T-cell (primary cell): ENCODE measurements at regions not wholly inside any gene's neighbourhood (a gene's known extent, or its start where the extent isn't known, plus 50 kb on each side); places are given as distances from the start of the nearest gene placed in this dataset.
A peak's percentile ranks its signal among the peaks of the same experiment; 100 is the strongest.

Source experiments
- ATAC-seq, 4 experiments: fragments of 200-7000 bp in 3 of 4; fragments of 150-1000 bp in 1 of 4; cut with Tn5 transposase; replicated peaks in 1 of 4; 1 replicate in 3 of 4; 2 replicates in 1 of 4; pipeline ENCODE4 v1.10.0; 2021; ENCODE audit warnings: moderate library complexity in 3 of 4, mild to moderate bottlenecking in 2 of 4, moderate number of reproducible peaks in 1 of 4
- CTCF ChIA-PET, 2 donors: fragments of 300-600 bp; sonication (Branson Sonifier 250); formaldehyde crosslinking; loops; one replicate each; lab custom pipeline; 2022; ENCODE audit warnings: antibody characterized with exemption in 2 of 2; lab: Charles Lee
- POLR2A ChIA-PET, 2 donors: fragments of 300-600 bp; sonication (Branson Sonifier 250); formaldehyde crosslinking; loops; one replicate each; lab custom pipeline; 2022; ENCODE audit warnings: antibody characterized with exemption in 2 of 2; lab: Charles Lee
- DNase-seq, 35 experiments: peaks; one replicate each; pipeline versions ENCODE4 v3.0.0 to v3.0.0-alpha.2; 2013 to 2023
- H3K27ac ChIP-seq: one replicate; pipeline ENCODE4 v1.5.1; 2013; ENCODE audit warnings: low read length
- H3K27me3 ChIP-seq, 2 experiments: replicated peaks in 1 of 2; 1 replicate in 1 of 2; 2 replicates in 1 of 2; pipeline versions ENCODE4 v1.6.1 to v1.7.0; 2013; ENCODE audit warnings: low read length in 1 of 2, mixed read lengths in 1 of 2; ENCODE audit not compliant: control insufficient read depth in 2 of 2, insufficient read depth in 2 of 2; ENCODE audit errors: extremely low read depth in 1 of 2
- H3K36me3 ChIP-seq, 2 donors: 1 replicate in 1 of 2; 2 replicates in 1 of 2; pipeline versions ENCODE4 v1.6.1 to v1.7.0; 2013; ENCODE audit warnings: low read length in 1 of 2; ENCODE audit not compliant: control insufficient read depth in 2 of 2, insufficient read depth in 1 of 2; ENCODE audit errors: extremely low read depth in 1 of 2
- H3K4me1 ChIP-seq, 2 experiments: 1 replicate in 1 of 2; 2 replicates in 1 of 2; pipeline versions ENCODE4 v1.6.1 to v1.7.0; 2013; ENCODE audit warnings: low read length in 2 of 2, mixed read lengths in 1 of 2; ENCODE audit not compliant: insufficient read depth in 2 of 2, control insufficient read depth in 1 of 2; ENCODE audit errors: extremely low read depth in 1 of 2
- H3K4me3 ChIP-seq, 2 donors: 1 replicate in 1 of 2; 2 replicates in 1 of 2; pipeline versions ENCODE4 v1.5.1 to v1.7.0; 2013; ENCODE audit warnings: mild to moderate bottlenecking in 2 of 2, low read length in 1 of 2, moderate library complexity in 1 of 2; ENCODE audit not compliant: control insufficient read depth in 1 of 2; ENCODE audit errors: extremely low read depth in 1 of 2
- H3K9me3 ChIP-seq: 2 replicates; pipeline ENCODE4 v1.7.0; 2013
- H3K27ac Mint-ChIP-seq, 2 donors: one replicate each; pipeline ENCODE4 v1.8.0; 2020 to 2021; ENCODE audit warnings: mild to moderate bottlenecking in 2 of 2, mixed read lengths in 2 of 2
- H3K27me3 Mint-ChIP-seq, 2 donors: one replicate each; pipeline ENCODE4 v1.8.0; 2021 to 2022; ENCODE audit warnings: mixed read lengths in 2 of 2
- H3K36me3 Mint-ChIP-seq: one replicate; pipeline ENCODE4 v1.8.0; 2021; ENCODE audit warnings: mixed read lengths
- H3K4me1 Mint-ChIP-seq, 3 donors: one replicate each; pipeline ENCODE4 v1.8.0; 2020 to 2022; ENCODE audit warnings: mixed read lengths in 3 of 3, mild to moderate bottlenecking in 1 of 3
- H3K4me3 Mint-ChIP-seq, 3 donors: one replicate each; pipeline ENCODE4 v1.8.0; 2020 to 2022; ENCODE audit warnings: mild to moderate bottlenecking in 3 of 3, mixed read lengths in 3 of 3, moderate library complexity in 3 of 3
- H3K9me3 Mint-ChIP-seq, 3 donors: one replicate each; pipeline ENCODE4 v1.8.0; 2020 to 2022; ENCODE audit warnings: mixed read lengths in 3 of 3
- WGBS: methylation state at CpG from one replicate; pipeline ENCODE4 v1.1.5; 2013; ENCODE audit warnings: missing lambda C conversion rate; ENCODE audit not compliant: insufficient coverage; 5-methylcytosine and 5-hydroxymethylcytosine counted together

- Mint-ChIP-seq H3K4me1 (peaks cover 4 to 10% (median 4%) of the 10 kb centered on the region in 3 donors), H3K36me3 (no peaks in the 10 kb centered on the region), H3K9me3 (no peaks in the 10 kb centered on the region), H3K27ac (no peak overlapping the region), H3K4me3 (no peak overlapping the region), H3K27me3 (peaks cover 5 to 12% of the 10 kb centered on the region in 2 donors)
- Histone ChIP-seq H3K27me3 (peaks cover 0 to 2% of the 10 kb centered on the region in 2 experiments), H3K36me3 (no peaks in the 10 kb centered on the region), H3K4me1 (peaks cover 0 to 5% of the 10 kb centered on the region in 2 experiments), H3K27ac (no peak overlapping the region), H3K9me3 (no peaks in the 10 kb centered on the region), H3K4me3 (no peak overlapping the region)
- POLR2A ChIA-PET, result interaction anchor here in 1 of 2 donors (0.6 kb wide), 1 partner anchor 377 kb away, joined by 6 read pairs; no protein-coding TSS in a partner anchor
- ATAC-seq (no peak), DNase-seq (no peak)
- CTCF ChIA-PET, result no interaction called here
- no CpG with 5 or more reads among the region's 4 CpGs for WGBS
Measured at GRCh38 chr5:34495178-34495577, 160.9 kb upstream of the RAI14 start.

- no peak overlapping the region for H3K27ac Mint-ChIP-seq
- Histone ChIP-seq H3K4me1 (peaks cover 0 to 5% of the 10 kb centered on the region in 2 experiments), H3K4me3 (no peak overlapping the region), H3K9me3 (no peaks in the 10 kb centered on the region), H3K27ac (no peak overlapping the region), H3K27me3 (peaks cover 0 to 2% of the 10 kb centered on the region in 2 experiments), H3K36me3 (no peaks in the 10 kb centered on the region)
- POLR2A ChIA-PET, result interaction anchor here in 1 of 2 donors (0.5 kb wide), 1 partner anchor 18 kb away, joined by 7 read pairs; no protein-coding TSS in a partner anchor
- peaks cover 4 to 10% (median 4%) of the 10 kb centered on the region in 3 donors for H3K4me1 Mint-ChIP-seq
- CTCF ChIA-PET, result no interaction called here
- no peak for DNase-seq
- no peaks in the 10 kb centered on the region for H3K36me3 Mint-ChIP-seq
- no peak for ATAC-seq
- no peaks in the 10 kb centered on the region for H3K9me3 Mint-ChIP-seq
- H3K27me3 Mint-ChIP-seq, result peaks cover 5 to 7% of the 10 kb centered on the region in 2 donors
- 93% methylated on average over 8 of the region's 13 CpGs for WGBS
- H3K4me3 Mint-ChIP-seq, result no peak overlapping the region
Measured at GRCh38 chr5:34496260-34496691, 159.9 kb upstream of the RAI14 start.

- peaks cover 5 to 8% of the 10 kb centered on the region in 2 donors for H3K27me3 Mint-ChIP-seq
- Histone ChIP-seq H3K4me1 (peaks cover 0 to 5% of the 10 kb centered on the region in 2 experiments), H3K27ac (no peak overlapping the region), H3K27me3 (peaks cover 0 to 2% of the 10 kb centered on the region in 2 experiments), H3K9me3 (no peaks in the 10 kb centered on the region), H3K4me3 (no peak overlapping the region), H3K36me3 (no peaks in the 10 kb centered on the region)
- ATAC-seq (no peak), DNase-seq (no peak)
- H3K4me1 Mint-ChIP-seq, result peaks cover 4 to 10% (median 4%) of the 10 kb centered on the region in 3 donors
- no peak overlapping the region for H3K27ac Mint-ChIP-seq
- H3K36me3 Mint-ChIP-seq, result no peaks in the 10 kb centered on the region
- CTCF ChIA-PET, result interaction anchor here (0.6 to 0.7 kb wide), 2 partner anchors 17 to 1794 kb away, joined by 3 to 8 read pairs; no protein-coding TSS in a partner anchor
- no peak overlapping the region for H3K4me3 Mint-ChIP-seq
- WGBS, result 75% methylated on average over 9 of the region's 10 CpGs
- POLR2A ChIA-PET, result no interaction called here
- H3K9me3 Mint-ChIP-seq, result no peaks in the 10 kb centered on the region
Measured at GRCh38 chr5:34496701-34497469, 159.2 kb upstream of the RAI14 start.

- peaks cover 0 to 5% of the 10 kb centered on the region in 2 experiments for H3K4me1 ChIP-seq
- Mint-ChIP-seq H3K36me3 (no peaks in the 10 kb centered on the region), H3K27me3 (peaks cover 8 to 11% of the 10 kb centered on the region in 2 donors), H3K4me1 (peaks cover 4 to 10% (median 4%) of the 10 kb centered on the region in 3 donors), H3K4me3 (no peak overlapping the region), H3K27ac (no peak overlapping the region), H3K9me3 (no peaks in the 10 kb centered on the region)
- DNase-seq, result no peak
- H3K4me3 ChIP-seq, result no peak overlapping the region
- no peaks in the 10 kb centered on the region for H3K36me3 ChIP-seq
- CTCF ChIA-PET, result interaction anchor here (0.6 to 0.7 kb wide), 2 partner anchors 1767 to 1794 kb away, joined by 3 to 4 read pairs; no protein-coding TSS in a partner anchor
- ATAC-seq, result no peak
- no peaks in the 10 kb centered on the region for H3K9me3 ChIP-seq
- H3K27ac ChIP-seq, result no peak overlapping the region
- WGBS, result 100% methylated on average over 3 of the region's 3 CpGs
- POLR2A ChIA-PET, result no interaction called here
- H3K27me3 ChIP-seq, result peaks cover 0 to 5% of the 10 kb centered on the region in 2 experiments
Measured at GRCh38 chr5:34497470-34497808, 158.7 kb upstream of the RAI14 start.

GRCh38 chr5:34498572-34498971, 157.6 kb upstream of the RAI14 start:
- ChIA-PET POLR2A (no interaction called here), CTCF (interaction anchor here in 1 of 2 donors (1.2 kb wide), 1 partner anchor 9 kb away, joined by 3 read pairs; no protein-coding TSS in a partner anchor)
- H3K36me3 Mint-ChIP-seq, result no peaks in the 10 kb centered on the region
- H3K4me1 Mint-ChIP-seq, result peaks cover 4 to 10% (median 4%) of the 10 kb centered on the region in 3 donors
- no peaks in the 10 kb centered on the region for H3K9me3 ChIP-seq
- no peak overlapping the region for H3K27ac ChIP-seq
- H3K4me1 ChIP-seq, result peaks cover 0 to 5% of the 10 kb centered on the region in 2 experiments
- peaks cover 0 to 10% of the 10 kb centered on the region in 2 experiments for H3K27me3 ChIP-seq
- ATAC-seq (no peak), DNase-seq (no peak)
- peaks cover 4 to 16% of the 10 kb centered on the region in 2 donors for H3K27me3 Mint-ChIP-seq
- H3K4me3 ChIP-seq, result no peak overlapping the region
- no peak overlapping the region for H3K27ac Mint-ChIP-seq
- H3K36me3 ChIP-seq, result no peaks in the 10 kb centered on the region
- no peaks in the 10 kb centered on the region for H3K9me3 Mint-ChIP-seq
- H3K4me3 Mint-ChIP-seq, result no peak overlapping the region
- WGBS, result 91% methylated on average over 3 of the region's 4 CpGs

GRCh38 chr5:34499001-34499734, 157.0 kb upstream of the RAI14 start:
- peaks cover 0 to 10% of the 10 kb centered on the region in 2 experiments for H3K27me3 ChIP-seq
- 20% methylated on average over 1 of the region's 5 CpGs for WGBS
- H3K9me3 Mint-ChIP-seq, result no peaks in the 10 kb centered on the region
- no peak overlapping the region for H3K27ac Mint-ChIP-seq
- peaks cover 4 to 10% (median 4%) of the 10 kb centered on the region in 3 donors for H3K4me1 Mint-ChIP-seq
- no peaks in the 10 kb centered on the region for H3K36me3 Mint-ChIP-seq
- no peak overlapping the region for H3K4me3 Mint-ChIP-seq
- H3K9me3 ChIP-seq, result no peaks in the 10 kb centered on the region
- ChIA-PET POLR2A (no interaction called here), CTCF (interaction anchor here in 1 of 2 donors (1.2 kb wide), 1 partner anchor 10 kb away, joined by 3 read pairs; no protein-coding TSS in a partner anchor)
- H3K27me3 Mint-ChIP-seq, result peaks cover 8 to 16% of the 10 kb centered on the region in 2 donors
- H3K36me3 ChIP-seq, result no peaks in the 10 kb centered on the region
- no peak for ATAC-seq
- peak in 1 of 35 experiments; percentile 12 for DNase-seq
- no peak overlapping the region for H3K4me3 ChIP-seq
- H3K27ac ChIP-seq, result no peak overlapping the region
- peaks cover 0 to 5% of the 10 kb centered on the region in 2 experiments for H3K4me1 ChIP-seq
